HepG2 (cell line): ENCODE measurements at regions not wholly inside any gene's neighbourhood (a gene's known extent, or its start where the extent isn't known, plus 50 kb on each side); places are given as distances from the start of the nearest gene placed in this dataset.

Source experiments
- IRX3 ChIP-seq: sonication (generic); formaldehyde crosslinking; IDR thresholded peaks from 2 replicates; pipeline ENCODE4 v1.8.1; 2023; ENCODE audit warnings: mild to moderate bottlenecking, low read depth, missing genetic modification reagents, borderline replicate concordance
- KDM5A ChIP-seq: fragments of 200-600 bp; sonication (generic); IDR thresholded peaks from 2 replicates; pipeline ENCODE4 v1.7.0; 2018; ENCODE audit warnings: antibody characterized with exemption, mild to moderate bottlenecking, low read length, borderline replicate concordance
- MIER2 ChIP-seq: IDR thresholded peaks from 2 replicates; pipeline ENCODE4 v1.6.1; 2016; ENCODE audit warnings: missing biosample characterization, missing genetic modification reagents
- SMYD3 ChIP-seq: sonication (generic); formaldehyde crosslinking; IDR thresholded peaks from 2 replicates; pipeline ENCODE4 v1.8.1; 2023; ENCODE audit warnings: mild to moderate bottlenecking, missing genetic modification reagents
- ZBTB4 ChIP-seq: sonication (generic); formaldehyde crosslinking; IDR thresholded peaks from 2 replicates; pipeline ENCODE4 v1.4.0; 2020; ENCODE audit warnings: missing genetic modification reagents, mild to moderate bottlenecking, borderline replicate concordance
- ZNF260 ChIP-seq: sonication (generic); formaldehyde crosslinking; IDR thresholded peaks from 2 replicates; pipeline ENCODE4 v1.4.0; 2020; ENCODE audit warnings: missing genetic modification reagents, low read depth, mild to moderate bottlenecking, borderline replicate concordance
- ZNF468 ChIP-seq: sonication (generic); formaldehyde crosslinking; IDR thresholded peaks from 2 replicates; pipeline ENCODE4 v1.8.0; 2022; ENCODE audit warnings: mild to moderate bottlenecking, moderate library complexity, missing genetic modification reagents
- TF ChIP-seq, protein P1 (sequence below): sonication (generic); formaldehyde crosslinking; conservative IDR thresholded peaks from 2 replicates; pipeline ENCODE4 v1.4.0; 2020; ENCODE audit warnings: missing genetic modification reagents
- TF ChIP-seq, protein P2 (sequence below): sonication (generic); formaldehyde crosslinking; IDR thresholded peaks from 2 replicates; pipeline ENCODE4 v1.5.0; 2020; ENCODE audit warnings: missing genetic modification reagents, mild to moderate bottlenecking, borderline replicate concordance

GRCh38 chr15:100730655-100731266 is 128.4 kb downstream of the ASB7 start (continued):
- TF ChIP-seq, protein P1, sequence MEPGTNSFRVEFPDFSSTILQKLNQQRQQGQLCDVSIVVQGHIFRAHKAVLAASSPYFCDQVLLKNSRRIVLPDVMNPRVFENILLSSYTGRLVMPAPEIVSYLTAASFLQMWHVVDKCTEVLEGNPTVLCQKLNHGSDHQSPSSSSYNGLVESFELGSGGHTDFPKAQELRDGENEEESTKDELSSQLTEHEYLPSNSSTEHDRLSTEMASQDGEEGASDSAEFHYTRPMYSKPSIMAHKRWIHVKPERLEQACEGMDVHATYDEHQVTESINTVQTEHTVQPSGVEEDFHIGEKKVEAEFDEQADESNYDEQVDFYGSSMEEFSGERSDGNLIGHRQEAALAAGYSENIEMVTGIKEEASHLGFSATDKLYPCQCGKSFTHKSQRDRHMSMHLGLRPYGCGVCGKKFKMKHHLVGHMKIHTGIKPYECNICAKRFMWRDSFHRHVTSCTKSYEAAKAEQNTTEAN (CRISPR knock-in tag): no peak
- TF ChIP-seq ZNF260 (CRISPR knock-in tag) (no peak), IRX3 (CRISPR knock-in tag) (no peak), SMYD3 (no peak), ZNF468 (CRISPR knock-in tag) (no peak), MIER2 (CRISPR knock-in tag) (no peak), KDM5A (no peak), ZBTB4 (CRISPR knock-in tag) (no peak)
- TF ChIP-seq, protein P2, sequence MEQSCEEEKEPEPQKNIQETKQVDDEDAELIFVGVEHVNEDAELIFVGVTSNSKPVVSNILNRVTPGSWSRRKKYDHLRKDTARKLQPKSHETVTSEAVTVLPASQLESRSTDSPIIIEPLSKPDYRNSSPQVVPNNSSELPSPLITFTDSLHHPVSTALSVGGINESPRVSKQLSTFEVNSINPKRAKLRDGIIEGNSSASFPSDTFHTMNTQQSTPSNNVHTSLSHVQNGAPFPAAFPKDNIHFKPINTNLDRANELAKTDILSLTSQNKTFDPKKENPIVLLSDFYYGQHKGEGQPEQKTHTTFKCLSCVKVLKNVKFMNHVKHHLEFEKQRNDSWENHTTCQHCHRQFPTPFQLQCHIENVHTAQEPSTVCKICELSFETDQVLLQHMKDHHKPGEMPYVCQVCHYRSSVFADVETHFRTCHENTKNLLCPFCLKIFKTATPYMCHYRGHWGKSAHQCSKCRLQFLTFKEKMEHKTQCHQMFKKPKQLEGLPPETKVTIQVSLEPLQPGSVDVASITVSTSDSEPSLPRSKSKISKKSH (CRISPR knock-in tag): no peak
